Chondrocyte (in vitro differentiated cells): ENCODE measurements at regions not wholly inside any gene's neighbourhood (a gene's known extent, or its start where the extent isn't known, plus 50 kb on each side); places are given as distances from the start of the nearest gene placed in this dataset.

Experiments used
- DNase-seq: peaks from one replicate; pipeline ENCODE4 v3.0.0; 2021; ENCODE audit warnings: mixed read lengths, low spot score
- H3K27ac Mint-ChIP-seq: one replicate; pipeline ENCODE4 v1.8.0; 2021; ENCODE audit warnings: mild to moderate bottlenecking, moderate library complexity, mixed read lengths; ENCODE audit not compliant: unreplicated experiment
- H3K27me3 Mint-ChIP-seq: 2 replicates; pipeline ENCODE4 v1.8.0; 2021; ENCODE audit warnings: low read depth, mixed read lengths
- H3K36me3 Mint-ChIP-seq: 2 replicates; pipeline ENCODE4 v1.8.0; 2021; ENCODE audit warnings: low read depth, mixed read lengths
- H3K4me1 Mint-ChIP-seq: 2 replicates; pipeline ENCODE4 v1.8.0; 2021; ENCODE audit warnings: low read depth, mild to moderate bottlenecking, mixed read lengths
- H3K4me3 Mint-ChIP-seq: one replicate; pipeline ENCODE4 v1.8.0; 2021; ENCODE audit warnings: mild to moderate bottlenecking, moderate library complexity, mixed read lengths; ENCODE audit not compliant: unreplicated experiment
- H3K9me3 Mint-ChIP-seq: 2 replicates; pipeline ENCODE4 v1.8.0; 2021; ENCODE audit warnings: low read depth, mixed read lengths
- CTCF ChIP-seq: fragments of 200-600 bp; sonication (generic); IDR thresholded peaks from 2 replicates; pipeline ENCODE4 v1.5.0; 2021; ENCODE audit warnings: antibody characterized with exemption, mild to moderate bottlenecking, moderate library complexity

GRCh38 chr6:124885171-124885570 lies 77.1 kb upstream of the RNF217 start:
- no peaks in the 10 kb centered on the region for H3K36me3 Mint-ChIP-seq
- TF ChIP-seq CTCF = no peak
- H3K27ac Mint-ChIP-seq = no peak overlapping the region
- no peaks in the 10 kb centered on the region for H3K9me3 Mint-ChIP-seq
- peaks cover 61% of the 10 kb centered on the region for H3K4me1 Mint-ChIP-seq
- no peak for DNase-seq
- H3K27me3 Mint-ChIP-seq = no peaks in the 10 kb centered on the region
- H3K4me3 Mint-ChIP-seq = no peak overlapping the region

- H3K9me3 Mint-ChIP-seq = no peaks in the 10 kb centered on the region
- no peak for TF ChIP-seq CTCF
- peak overlapping the region; percentile 66 for H3K4me3 Mint-ChIP-seq
- no peak for DNase-seq
- no peaks in the 10 kb centered on the region for H3K36me3 Mint-ChIP-seq
- H3K4me1 Mint-ChIP-seq = peaks cover 41% of the 10 kb centered on the region
- no peaks in the 10 kb centered on the region for H3K27me3 Mint-ChIP-seq
- peak overlapping the region; percentile 92 for H3K27ac Mint-ChIP-seq
Measured at GRCh38 chr6:124887872-124888580, 74.2 kb upstream of the RNF217 start.

GRCh38 chr6:124888581-124889371 lies 73.5 kb upstream of the RNF217 start:
- Mint-ChIP-seq H3K27ac (peak overlapping the region; percentile 92), H3K4me1 (peaks cover 35% of the 10 kb centered on the region), H3K27me3 (no peaks in the 10 kb centered on the region)

GRCh38 chr6:124901084-124901483 lies 61.2 kb upstream of the RNF217 start:
- no peak overlapping the region for H3K27ac Mint-ChIP-seq
- H3K4me1 Mint-ChIP-seq = peaks cover 13% of the 10 kb centered on the region
- no peak overlapping the region for H3K4me3 Mint-ChIP-seq
- no peak for DNase-seq
- no peaks in the 10 kb centered on the region for H3K36me3 Mint-ChIP-seq
- no peaks in the 10 kb centered on the region for H3K27me3 Mint-ChIP-seq
- H3K9me3 Mint-ChIP-seq = no peaks in the 10 kb centered on the region
- TF ChIP-seq CTCF = no peak

More at GRCh38 chr6:124888581-124889371, 73.5 kb upstream of the RNF217 start:
- H3K4me3 Mint-ChIP-seq = peak overlapping the region; percentile 66
- no peaks in the 10 kb centered on the region for H3K9me3 Mint-ChIP-seq
- no peaks in the 10 kb centered on the region for H3K36me3 Mint-ChIP-seq
- no peak for DNase-seq
- TF ChIP-seq CTCF = no peak

GRCh38 chr6:124903797-124904196 lies 58.4 kb upstream of the RNF217 start:
- H3K4me3 Mint-ChIP-seq = no peak overlapping the region
- DNase-seq = no peak
- no peaks in the 10 kb centered on the region for H3K36me3 Mint-ChIP-seq
- H3K27ac Mint-ChIP-seq = no peak overlapping the region
- TF ChIP-seq CTCF = no peak
- H3K27me3 Mint-ChIP-seq = no peaks in the 10 kb centered on the region
- no peaks in the 10 kb centered on the region for H3K9me3 Mint-ChIP-seq
- peaks cover 13% of the 10 kb centered on the region for H3K4me1 Mint-ChIP-seq
